ENCODE measurements at regions not wholly inside any gene's neighbourhood (a gene's known extent, or its start where the extent isn't known, plus 50 kb on each side); places are given as distances from the start of the nearest gene placed in this dataset.
"Not testable (repeated sequence)": the region's sequence is repeated elsewhere in the genome, so short reads cannot be mapped to it uniquely, and the experiment has no call there.

DNA sequence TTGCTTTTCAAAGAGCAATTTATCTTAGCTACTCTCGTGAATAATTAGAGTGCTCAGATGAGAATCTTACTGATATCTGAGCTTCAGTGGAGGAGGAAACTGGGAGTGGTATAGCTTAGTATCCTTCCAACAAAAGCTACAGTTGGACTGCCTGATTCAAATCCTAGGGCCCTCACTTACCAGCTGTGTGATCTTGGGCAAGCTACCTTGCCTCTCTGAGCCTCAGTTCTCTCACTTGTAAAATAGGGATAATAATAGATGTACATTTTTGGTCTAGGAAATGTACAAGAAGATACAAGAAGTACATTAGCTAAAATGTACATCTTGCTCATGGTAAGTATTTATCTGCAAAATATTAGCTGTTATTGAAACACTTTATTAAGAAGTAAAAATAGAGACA, 502.0 kb downstream of the HAPSTR1 start:
- intact Hi-C loops (cut with DNase I) = no loop called here
- no peak for DNase-seq (ENCODE audit: low spot score)

GRCh38 chr16:9594047-9594446, 502.6 kb downstream of the HAPSTR1 start:
- intact Hi-C loops (cut with DNase I) = no loop called here
- DNase-seq (ENCODE audit: low spot score) = no peak

DNA sequence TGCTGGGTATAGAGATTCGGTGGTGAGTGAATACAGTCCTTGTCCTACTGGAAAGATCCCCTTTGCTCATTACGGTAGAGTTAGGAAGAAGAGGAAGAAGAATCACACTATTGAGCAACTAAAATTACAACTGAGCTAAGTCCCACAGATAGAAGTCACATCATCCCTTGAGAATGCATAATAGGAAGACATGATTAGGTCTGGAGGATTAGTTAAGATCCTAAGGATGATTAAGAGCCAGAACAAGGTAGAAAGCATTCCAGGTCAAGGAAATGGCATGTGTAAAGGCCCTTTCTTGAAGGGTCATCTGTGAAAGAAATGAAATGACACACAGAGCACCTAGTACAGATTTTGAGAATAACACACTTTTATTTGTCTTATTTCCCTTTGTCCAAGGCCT, 503.5 kb downstream of the HAPSTR1 start:
- intact Hi-C loops (cut with DNase I) = no loop called here
- DNase-seq (ENCODE audit: low spot score) = no peak

- no peak for DNase-seq (ENCODE audit: low spot score)
- intact Hi-C loops (cut with DNase I) = no loop called here
These were observed 503.9 kb downstream of the HAPSTR1 start for GRCh38 chr16:9595393-9595792.

DNA sequence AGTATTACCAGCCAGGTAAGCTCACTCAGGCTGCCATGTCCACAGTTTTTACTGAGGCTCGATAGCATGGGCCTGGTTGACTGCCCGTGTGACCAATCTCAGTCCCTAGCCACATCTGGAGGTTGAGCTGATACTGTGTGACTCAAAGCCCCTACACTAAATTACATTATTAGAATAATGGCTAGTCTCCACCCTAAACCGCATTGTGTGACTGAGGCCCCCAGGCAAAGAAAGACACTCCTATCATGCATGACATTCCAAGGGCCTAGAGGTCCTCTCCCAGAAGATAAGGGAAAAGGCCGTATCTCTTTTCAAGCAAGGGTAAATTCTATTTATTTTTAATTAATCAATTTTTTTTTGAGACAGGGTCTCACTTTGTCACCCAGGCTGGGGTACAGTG, 505.3 kb downstream of the HAPSTR1 start:
- intact Hi-C loops (cut with DNase I) = no loop called here
- DNase-seq (ENCODE audit: low spot score) = no peak

- DNase-seq (ENCODE audit: low spot score) = no peak
- intact Hi-C loops (cut with DNase I) = no loop called here
These were observed 506.7 kb downstream of the HAPSTR1 start for GRCh38 chr16:9597967-9598730.

DNA sequence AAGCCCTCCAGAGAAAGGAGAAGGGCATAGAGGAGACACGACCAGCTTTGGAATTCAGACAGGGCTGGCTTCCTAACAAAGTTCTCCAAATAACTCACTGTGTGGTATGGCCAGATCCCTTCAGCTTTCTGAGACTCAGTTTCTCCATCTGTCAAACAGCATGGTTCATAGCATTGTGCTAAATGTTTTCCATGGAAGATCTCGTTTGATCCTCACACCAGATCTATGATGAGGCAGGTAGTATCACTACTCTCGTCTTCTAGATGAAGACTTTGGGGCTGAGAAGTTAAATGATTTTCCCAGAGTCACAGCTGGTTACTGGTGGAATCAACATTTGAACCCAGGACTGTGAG, 507.3 kb downstream of the HAPSTR1 start:
- intact Hi-C loops (cut with DNase I) = no loop called here
- DNase-seq (ENCODE audit: low spot score) = no peak

DNA sequence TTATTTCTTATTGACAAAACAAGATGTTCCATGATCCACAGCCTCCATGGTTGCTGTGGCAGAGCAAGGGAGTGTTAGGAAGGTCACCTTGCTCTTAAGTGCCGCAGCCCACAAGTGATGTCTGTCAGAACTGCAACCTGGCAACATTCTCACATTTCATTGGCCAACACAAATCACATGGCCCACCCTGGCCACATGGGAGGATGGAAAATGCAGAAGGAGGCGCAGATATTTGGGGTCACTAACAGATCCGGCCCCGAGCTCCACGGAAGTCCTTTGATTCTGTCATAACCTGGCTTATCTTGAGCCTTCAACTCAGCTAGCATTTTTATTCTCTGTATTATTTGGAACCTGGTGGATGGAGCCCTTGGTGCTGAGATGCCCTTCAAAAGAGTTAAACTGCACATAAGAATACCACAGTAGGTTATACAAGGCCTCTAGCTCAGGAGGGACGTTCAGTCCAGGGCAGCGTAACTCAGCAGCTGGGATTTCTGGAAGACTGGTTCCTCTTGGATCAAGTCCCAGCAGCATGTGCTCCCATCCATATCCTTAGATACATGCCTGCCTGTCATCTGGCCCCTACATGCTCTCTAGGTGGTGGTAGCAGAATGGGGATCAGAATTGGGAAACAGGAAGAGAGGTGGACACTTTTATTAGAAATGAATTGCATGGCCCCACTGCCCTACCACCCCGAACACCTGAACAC, 508.1 kb downstream of the HAPSTR1 start:
- intact Hi-C loops (cut with DNase I) = no loop called here
- DNase-seq (ENCODE audit: low spot score) = no peak

- intact Hi-C loops (cut with DNase I) = no loop called here
- DNase-seq (ENCODE audit: low spot score) = no peak
These were observed 510.7 kb downstream of the HAPSTR1 start for GRCh38 chr16:9602189-9602588.

DNA sequence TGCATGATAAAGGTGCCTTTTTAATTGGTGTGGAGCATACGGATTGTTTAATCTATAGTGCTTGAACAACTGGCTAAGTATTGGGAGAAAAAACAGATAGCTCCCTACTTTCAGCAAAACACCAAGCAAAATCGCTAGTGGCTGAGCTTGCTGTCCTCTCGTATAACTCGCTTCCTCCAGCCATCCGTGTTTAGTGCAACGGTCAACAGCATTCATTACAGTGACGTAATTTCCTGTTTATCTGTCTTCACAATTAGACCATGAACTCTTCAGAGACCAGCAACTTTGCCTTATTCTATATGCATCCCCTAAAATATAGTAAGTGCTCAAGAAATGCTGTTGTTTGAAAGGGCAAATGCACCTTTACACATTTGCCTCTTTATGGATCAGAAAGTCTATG, 511.9 kb downstream of the HAPSTR1 start:
- intact Hi-C loops (cut with DNase I) = no loop called here
- no peak for DNase-seq (ENCODE audit: low spot score)

DNA sequence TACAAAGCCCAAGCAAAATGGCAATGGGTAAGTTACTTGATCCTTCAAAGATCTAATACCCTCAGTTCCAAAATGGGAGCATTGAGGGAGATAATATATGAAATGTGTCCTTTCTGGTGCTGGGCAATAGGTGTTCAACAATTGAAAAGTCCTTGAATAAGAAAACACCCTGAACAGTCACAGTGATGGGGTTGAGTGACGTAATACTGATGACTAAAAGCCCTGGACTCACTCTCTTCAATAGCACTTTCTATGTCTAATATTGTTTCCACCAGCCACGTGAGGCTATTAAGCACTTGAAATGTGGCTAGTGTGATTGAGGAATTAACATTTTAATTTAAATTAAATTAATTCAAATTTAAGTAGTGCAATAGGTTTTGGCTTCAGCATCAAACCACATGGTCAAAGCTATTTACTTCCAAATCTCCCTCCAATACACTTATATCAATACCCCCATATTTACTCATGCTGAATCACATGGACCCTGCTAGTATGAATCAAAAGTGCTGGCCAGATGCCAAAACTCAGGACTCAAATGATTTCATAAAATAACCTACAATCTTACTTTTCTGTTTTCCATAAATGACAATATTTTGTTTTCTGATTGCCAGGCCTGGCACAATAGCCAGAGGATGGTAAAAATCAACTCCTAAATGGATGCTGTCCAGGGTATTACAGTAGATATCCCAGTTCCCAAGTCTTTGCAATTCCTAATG, 516.2 kb downstream of the HAPSTR1 start:
- no peak for DNase-seq (ENCODE audit: low spot score)
- intact Hi-C loops (cut with DNase I) = no loop called here

- intact Hi-C loops (cut with DNase I) = no loop called here
- no peak for DNase-seq (ENCODE audit: low spot score)
These were observed 519.3 kb downstream of the HAPSTR1 start for GRCh38 chr16:9610727-9611126.

- no peak for DNase-seq (ENCODE audit: low spot score)
- intact Hi-C loops (cut with DNase I) = no loop called here
These were observed 520.8 kb downstream of the HAPSTR1 start for GRCh38 chr16:9612267-9612666.

DNA sequence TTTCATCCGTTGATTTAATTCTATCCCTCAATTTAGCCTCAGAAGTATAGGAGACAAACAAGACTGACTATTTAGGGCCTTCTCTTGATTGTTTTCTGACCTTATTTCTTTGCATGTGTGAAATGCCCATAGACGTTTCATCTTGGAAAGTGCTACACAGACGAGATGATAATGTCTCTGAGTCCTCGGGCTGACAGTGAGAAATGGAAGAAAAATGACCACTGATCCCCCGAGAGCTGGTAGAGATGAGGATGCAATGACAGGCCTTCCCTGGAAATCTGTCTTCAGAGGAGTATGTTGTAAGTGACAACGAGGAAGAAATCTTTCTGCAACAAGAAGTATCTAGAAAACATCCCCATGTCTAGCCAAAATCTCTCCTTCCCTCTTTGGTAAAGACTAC, 522.9 kb downstream of the HAPSTR1 start:
- no peak for DNase-seq (ENCODE audit: low spot score)
- intact Hi-C loops (cut with DNase I) = no loop called here

- intact Hi-C loops (cut with DNase I) = no loop called here
- DNase-seq (ENCODE audit: low spot score) = no peak
These were observed 530.8 kb downstream of the HAPSTR1 start for GRCh38 chr16:9622268-9622667.

DNA sequence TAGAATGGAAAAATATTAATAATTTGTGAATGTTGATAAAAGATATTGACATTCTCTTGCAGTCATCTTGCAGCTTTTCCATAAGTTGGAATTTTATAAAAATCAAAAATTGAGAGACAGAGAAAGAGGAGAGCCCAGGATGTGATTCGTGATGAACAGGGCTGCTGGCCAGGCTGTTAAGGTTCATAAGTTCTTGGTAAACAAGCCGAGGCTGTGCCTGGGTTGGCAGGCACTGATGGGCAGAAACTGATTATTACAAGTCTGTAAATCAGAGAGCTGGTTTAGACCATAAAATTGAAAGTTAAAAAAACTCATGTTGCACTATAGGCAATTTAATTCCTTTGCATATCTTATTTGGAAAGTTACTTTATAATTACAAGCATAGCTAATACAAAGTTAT, 533.7 kb downstream of the HAPSTR1 start:
- no peak for DNase-seq (ENCODE audit: low spot score)
- intact Hi-C loops (cut with DNase I) = no loop called here

- DNase-seq (ENCODE audit: low spot score) = no peak
- intact Hi-C loops (cut with DNase I) = no loop called here
These were observed 536.0 kb downstream of the HAPSTR1 start for GRCh38 chr16:9627427-9627826.

DNA sequence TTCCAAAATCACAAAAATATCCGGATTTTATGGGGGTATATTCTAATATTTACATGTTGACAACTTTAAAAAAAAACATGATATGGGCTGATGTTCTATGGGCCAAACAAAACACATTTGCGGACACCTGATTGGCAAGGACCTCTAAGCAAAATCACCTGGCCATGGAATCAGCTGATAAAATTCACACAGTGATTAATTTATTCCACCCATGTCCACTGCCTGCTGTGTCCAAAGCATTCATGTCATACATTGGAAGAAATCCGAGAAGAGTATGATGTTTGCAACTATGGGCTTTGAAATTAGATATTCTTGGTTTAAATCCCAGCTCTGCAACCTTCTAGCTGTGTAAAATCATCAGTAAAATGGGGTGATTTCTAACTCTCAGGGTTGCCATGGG, 538.7 kb downstream of the HAPSTR1 start:
- intact Hi-C loops (cut with DNase I) = no loop called here
- no peak for DNase-seq (ENCODE audit: low spot score)

GRCh38 chr16:9630985-9631384, 539.5 kb downstream of the HAPSTR1 start:
- intact Hi-C loops (cut with DNase I) = no loop called here
- no peak for DNase-seq (ENCODE audit: low spot score)

GRCh38 chr16:9633844-9634243, 542.4 kb downstream of the HAPSTR1 start:
- DNase-seq (ENCODE audit: low spot score) = no peak
- intact Hi-C loops (cut with DNase I) = no loop called here

DNA sequence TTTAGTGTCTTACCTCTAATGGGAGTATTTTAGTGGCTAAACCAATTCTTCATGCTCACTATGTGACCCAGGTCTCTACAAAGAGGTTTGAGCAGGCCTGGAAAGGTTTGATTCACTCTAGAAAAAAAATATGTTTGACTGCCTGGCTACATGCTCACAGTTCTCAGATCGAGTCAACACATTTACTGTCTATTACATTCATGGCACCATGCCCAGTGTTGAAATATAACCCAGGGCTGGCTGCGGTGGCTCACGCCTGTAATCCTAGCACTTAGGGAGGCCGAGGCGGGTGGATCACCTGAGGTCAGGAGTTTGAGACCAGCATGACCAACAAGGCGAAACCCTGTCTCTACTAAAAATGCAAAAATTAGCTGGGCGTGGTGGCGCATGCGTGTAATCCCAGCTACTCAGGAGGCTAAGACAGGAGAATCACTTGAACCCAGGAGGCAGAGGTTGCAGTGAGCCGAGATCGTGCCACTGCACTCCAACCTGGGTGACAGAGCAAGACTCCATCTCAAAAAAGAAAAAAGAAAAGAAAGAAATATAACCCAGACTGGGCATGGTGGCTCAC, 543.8 kb downstream of the HAPSTR1 start:
- DNase-seq (ENCODE audit: low spot score); intact Hi-C loops (cut with DNase I): not testable (repeated sequence)
